ENCODE measurements at regions not wholly inside any gene's neighbourhood (a gene's known extent, or its start where the extent isn't known, plus 50 kb on each side); places are given as distances from the start of the nearest gene placed in this dataset.

DNA sequence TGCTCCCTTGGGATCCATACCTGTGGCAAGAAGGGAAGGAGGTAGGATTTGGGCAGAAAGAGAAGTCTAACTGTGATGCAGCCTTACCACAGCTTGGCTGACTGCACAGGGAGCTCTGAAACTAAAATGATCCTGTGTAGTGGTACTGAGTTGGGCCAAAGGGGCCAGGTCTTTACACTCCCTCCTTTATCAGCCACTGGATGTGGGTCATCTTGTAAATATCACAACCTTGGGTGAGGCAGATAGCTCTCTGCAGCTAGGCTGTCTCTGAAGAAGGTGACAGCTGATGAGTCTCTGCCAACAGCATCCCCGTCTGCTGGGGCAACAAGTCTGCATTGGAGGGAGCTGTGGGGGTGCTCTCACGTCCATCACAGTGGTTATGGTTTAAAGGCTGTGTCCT is 95.9 kb upstream of the CAND1 start:
- Mint-ChIP-seq H3K4me3 (ENCODE audit: low read depth, unreplicated experiment) (no peak overlapping the region), H3K27me3 (ENCODE audit: unreplicated experiment) (peaks cover 77% of the 10 kb centered on the region), H3K9me3 (ENCODE audit: low read depth, unreplicated experiment) (peaks cover 5% of the 10 kb centered on the region), H3K27ac (ENCODE audit: unreplicated experiment) (no peak overlapping the region), H3K36me3 (ENCODE audit: insufficient read depth, unreplicated experiment) (no peaks in the 10 kb centered on the region), H3K4me1 (ENCODE audit: low read depth, unreplicated experiment) (no peaks in the 10 kb centered on the region)
- intact Hi-C loops (cut with micrococcal nuclease; ENCODE audit: unreplicated experiment): no loop called here
- no TSS peak for BruUV-seq (replicated peaks)
- CTCF ChIA-PET: no interaction called here
- TF ChIP-seq, protein P1, sequence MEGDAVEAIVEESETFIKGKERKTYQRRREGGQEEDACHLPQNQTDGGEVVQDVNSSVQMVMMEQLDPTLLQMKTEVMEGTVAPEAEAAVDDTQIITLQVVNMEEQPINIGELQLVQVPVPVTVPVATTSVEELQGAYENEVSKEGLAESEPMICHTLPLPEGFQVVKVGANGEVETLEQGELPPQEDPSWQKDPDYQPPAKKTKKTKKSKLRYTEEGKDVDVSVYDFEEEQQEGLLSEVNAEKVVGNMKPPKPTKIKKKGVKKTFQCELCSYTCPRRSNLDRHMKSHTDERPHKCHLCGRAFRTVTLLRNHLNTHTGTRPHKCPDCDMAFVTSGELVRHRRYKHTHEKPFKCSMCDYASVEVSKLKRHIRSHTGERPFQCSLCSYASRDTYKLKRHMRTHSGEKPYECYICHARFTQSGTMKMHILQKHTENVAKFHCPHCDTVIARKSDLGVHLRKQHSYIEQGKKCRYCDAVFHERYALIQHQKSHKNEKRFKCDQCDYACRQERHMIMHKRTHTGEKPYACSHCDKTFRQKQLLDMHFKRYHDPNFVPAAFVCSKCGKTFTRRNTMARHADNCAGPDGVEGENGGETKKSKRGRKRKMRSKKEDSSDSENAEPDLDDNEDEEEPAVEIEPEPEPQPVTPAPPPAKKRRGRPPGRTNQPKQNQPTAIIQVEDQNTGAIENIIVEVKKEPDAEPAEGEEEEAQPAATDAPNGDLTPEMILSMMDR (IDR thresholded peaks at IDR 0.05; ENCODE audit: unreplicated experiment): no peak
- no peak for DNase-seq

DNA sequence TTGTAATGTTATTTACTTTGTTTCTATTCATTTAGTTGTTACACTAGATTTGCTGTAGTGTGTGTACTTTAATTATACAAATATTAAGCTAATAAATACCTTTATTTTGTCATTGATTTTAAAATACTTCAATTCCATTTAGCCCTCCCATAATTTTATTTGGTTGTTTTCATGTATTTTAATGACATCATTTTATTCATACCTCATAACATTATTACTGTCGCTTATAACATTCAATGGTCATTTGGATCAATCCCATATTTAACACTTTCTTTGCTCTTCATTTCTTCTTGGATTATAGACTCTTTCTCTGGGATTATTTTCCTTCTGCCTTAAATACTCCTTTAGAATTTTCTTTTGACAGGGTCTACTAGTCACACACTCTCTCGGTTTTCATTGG is 86.6 kb upstream of the CAND1 start:
- no peak for DNase-seq
- no peak overlapping the region for H3K4me3 Mint-ChIP-seq (ENCODE audit: low read depth, unreplicated experiment)
- no peaks in the 10 kb centered on the region for H3K4me1 Mint-ChIP-seq (ENCODE audit: low read depth, unreplicated experiment)
- CTCF ChIA-PET: no interaction called here
- intact Hi-C loops (cut with micrococcal nuclease; ENCODE audit: unreplicated experiment): no loop called here
- BruUV-seq (replicated peaks): no TSS peak
- H3K27me3 Mint-ChIP-seq (ENCODE audit: unreplicated experiment): peaks cover 72% of the 10 kb centered on the region
- no peaks in the 10 kb centered on the region for H3K9me3 Mint-ChIP-seq (ENCODE audit: low read depth, unreplicated experiment)
- no peak overlapping the region for H3K27ac Mint-ChIP-seq (ENCODE audit: unreplicated experiment)
- TF ChIP-seq, protein P1 (IDR thresholded peaks at IDR 0.05; ENCODE audit: unreplicated experiment): no peak
- H3K36me3 Mint-ChIP-seq (ENCODE audit: insufficient read depth, unreplicated experiment): no peaks in the 10 kb centered on the region

DNA sequence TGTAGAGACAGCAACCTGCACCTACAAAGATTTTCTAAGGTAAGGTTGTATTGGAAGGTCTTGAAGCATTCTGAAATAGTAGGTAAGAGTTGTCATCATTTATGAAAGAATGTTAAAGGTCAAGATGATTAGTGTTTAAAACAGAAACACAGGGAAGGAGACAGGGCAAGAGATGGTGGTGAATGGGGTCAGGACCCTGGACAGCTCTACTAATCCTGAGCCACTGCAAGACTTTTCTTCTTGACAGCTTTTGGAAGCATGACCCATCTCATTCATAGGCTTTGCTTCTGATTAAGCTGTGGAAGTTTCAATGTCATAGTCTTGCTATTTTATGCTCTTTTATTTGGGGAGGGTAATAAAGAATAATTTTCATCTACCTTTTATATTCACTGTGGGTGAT is 75.5 kb upstream of the CAND1 start:
- BruUV-seq (replicated peaks): no TSS peak
- no peak overlapping the region for H3K4me3 Mint-ChIP-seq (ENCODE audit: low read depth, unreplicated experiment)
- H3K4me1 Mint-ChIP-seq (ENCODE audit: low read depth, unreplicated experiment): no peaks in the 10 kb centered on the region
- H3K27ac Mint-ChIP-seq (ENCODE audit: unreplicated experiment): no peak overlapping the region
- peaks cover 2% of the 10 kb centered on the region for H3K9me3 Mint-ChIP-seq (ENCODE audit: low read depth, unreplicated experiment)
- CTCF ChIA-PET: no interaction called here
- intact Hi-C loops (cut with micrococcal nuclease; ENCODE audit: unreplicated experiment): no loop called here
- H3K27me3 Mint-ChIP-seq (ENCODE audit: unreplicated experiment): peaks cover 84% of the 10 kb centered on the region
- DNase-seq: peak; percentile 39
- no peaks in the 10 kb centered on the region for H3K36me3 Mint-ChIP-seq (ENCODE audit: insufficient read depth, unreplicated experiment)
- TF ChIP-seq, protein P1 (IDR thresholded peaks at IDR 0.05; ENCODE audit: unreplicated experiment): no peak

DNA sequence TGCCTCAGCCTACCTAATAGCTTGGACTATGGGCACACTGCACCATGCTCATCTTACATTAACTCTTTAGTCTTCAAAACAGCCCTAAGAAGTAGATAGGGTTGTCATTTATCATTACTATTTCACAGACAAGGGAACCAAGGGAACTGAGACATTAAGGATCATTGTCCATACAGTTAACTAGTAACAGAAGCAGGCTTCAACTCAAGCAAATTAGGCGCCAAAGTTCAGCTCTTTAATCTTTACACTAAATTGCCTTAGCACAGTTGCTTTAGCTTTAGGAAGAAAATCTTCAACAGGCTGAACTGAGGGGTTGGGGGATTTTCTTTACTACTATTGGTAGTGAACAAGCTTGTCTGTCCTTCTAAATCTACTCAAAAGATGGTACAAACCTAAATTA is 68.8 kb upstream of the CAND1 start:
- TF ChIP-seq, protein P1 (IDR thresholded peaks at IDR 0.05; ENCODE audit: unreplicated experiment): no peak
- DNase-seq: no peak
- Mint-ChIP-seq H3K36me3 (ENCODE audit: insufficient read depth, unreplicated experiment) (no peaks in the 10 kb centered on the region), H3K27me3 (ENCODE audit: unreplicated experiment) (peaks cover 59% of the 10 kb centered on the region), H3K27ac (ENCODE audit: unreplicated experiment) (no peak overlapping the region), H3K4me1 (ENCODE audit: low read depth, unreplicated experiment) (no peaks in the 10 kb centered on the region), H3K4me3 (ENCODE audit: low read depth, unreplicated experiment) (no peak overlapping the region), H3K9me3 (ENCODE audit: low read depth, unreplicated experiment) (no peaks in the 10 kb centered on the region)
- CTCF ChIA-PET: interaction anchor here (0.6 kb wide), 1 partner anchor 533 kb away, joined by 7 read pairs; no protein-coding TSS in a partner anchor
- intact Hi-C loops (cut with micrococcal nuclease; ENCODE audit: unreplicated experiment): no loop called here
- BruUV-seq (replicated peaks): no TSS peak

Data from Calu3 (cell line).